ENCODE measurements at regions not wholly inside any gene's neighbourhood (a gene's known extent, or its start where the extent isn't known, plus 50 kb on each side); places are given as distances from the start of the nearest gene placed in this dataset.

DNA sequence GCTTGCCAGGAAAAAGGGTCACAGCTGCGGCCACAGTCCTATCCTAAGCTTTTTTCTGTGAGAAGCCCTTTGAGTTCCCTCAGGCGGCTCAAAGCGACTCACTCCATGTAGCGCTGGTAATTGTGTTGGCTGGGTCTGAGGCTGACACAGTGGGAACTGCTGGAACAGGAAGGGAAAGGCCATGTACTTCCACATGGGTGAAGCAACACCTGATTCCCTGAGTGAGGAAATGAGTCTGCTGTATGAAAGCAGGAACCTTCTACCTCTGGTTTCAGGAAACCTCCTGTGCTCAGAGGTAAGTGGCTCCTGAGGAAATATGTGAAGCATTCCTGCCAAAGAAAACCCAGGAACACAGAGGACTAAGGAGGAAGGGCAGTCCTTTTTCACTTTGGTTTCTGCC lies 734.6 kb upstream of the SORCS1 start:
- TF ChIP-seq, protein P1, sequence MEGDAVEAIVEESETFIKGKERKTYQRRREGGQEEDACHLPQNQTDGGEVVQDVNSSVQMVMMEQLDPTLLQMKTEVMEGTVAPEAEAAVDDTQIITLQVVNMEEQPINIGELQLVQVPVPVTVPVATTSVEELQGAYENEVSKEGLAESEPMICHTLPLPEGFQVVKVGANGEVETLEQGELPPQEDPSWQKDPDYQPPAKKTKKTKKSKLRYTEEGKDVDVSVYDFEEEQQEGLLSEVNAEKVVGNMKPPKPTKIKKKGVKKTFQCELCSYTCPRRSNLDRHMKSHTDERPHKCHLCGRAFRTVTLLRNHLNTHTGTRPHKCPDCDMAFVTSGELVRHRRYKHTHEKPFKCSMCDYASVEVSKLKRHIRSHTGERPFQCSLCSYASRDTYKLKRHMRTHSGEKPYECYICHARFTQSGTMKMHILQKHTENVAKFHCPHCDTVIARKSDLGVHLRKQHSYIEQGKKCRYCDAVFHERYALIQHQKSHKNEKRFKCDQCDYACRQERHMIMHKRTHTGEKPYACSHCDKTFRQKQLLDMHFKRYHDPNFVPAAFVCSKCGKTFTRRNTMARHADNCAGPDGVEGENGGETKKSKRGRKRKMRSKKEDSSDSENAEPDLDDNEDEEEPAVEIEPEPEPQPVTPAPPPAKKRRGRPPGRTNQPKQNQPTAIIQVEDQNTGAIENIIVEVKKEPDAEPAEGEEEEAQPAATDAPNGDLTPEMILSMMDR (conservative IDR thresholded peaks at IDR 0.05) = no peak

DNA sequence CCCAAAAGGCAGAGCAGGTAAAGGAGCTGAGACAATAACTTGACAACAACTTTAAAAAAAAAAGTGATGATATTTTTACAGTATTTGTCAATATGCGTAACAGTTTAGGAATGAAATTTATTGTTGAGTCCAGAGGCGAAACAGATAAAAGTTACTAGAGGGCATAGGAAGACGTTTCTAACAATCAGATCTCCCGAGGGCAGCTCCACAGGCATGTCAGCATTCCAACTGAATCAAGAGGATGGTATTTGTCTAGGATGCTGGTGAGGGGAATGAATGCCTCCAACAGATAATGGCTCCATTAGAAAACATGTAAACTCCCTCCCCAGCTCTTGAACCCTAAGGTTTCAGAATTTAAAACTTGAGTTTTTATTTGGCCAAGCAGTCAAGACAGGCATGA lies 733.9 kb upstream of the SORCS1 start:
- Mint-ChIP-seq H3K4me3 (no peak overlapping the region), H3K9me3 (no peaks in the 10 kb centered on the region), H3K27ac (no peak overlapping the region), H3K36me3 (no peaks in the 10 kb centered on the region), H3K27me3 (peaks cover 4% of the 10 kb centered on the region), H3K4me1 (ENCODE audit: unreplicated experiment) (peaks cover 7% of the 10 kb centered on the region)
- DNase-seq (ENCODE audit: extremely low spot score, unreplicated experiment) = no peak
- TF ChIP-seq, protein P1 (conservative IDR thresholded peaks at IDR 0.05) = no peak

More for the DNA sequence above, 734.6 kb upstream of the SORCS1 start:
- Mint-ChIP-seq H3K27ac (no peak overlapping the region), H3K4me1 (ENCODE audit: unreplicated experiment) (peaks cover 7% of the 10 kb centered on the region), H3K4me3 (no peak overlapping the region), H3K27me3 (peaks cover 4% of the 10 kb centered on the region), H3K36me3 (no peaks in the 10 kb centered on the region), H3K9me3 (no peaks in the 10 kb centered on the region)
- no peak for DNase-seq (ENCODE audit: extremely low spot score, unreplicated experiment)

DNA sequence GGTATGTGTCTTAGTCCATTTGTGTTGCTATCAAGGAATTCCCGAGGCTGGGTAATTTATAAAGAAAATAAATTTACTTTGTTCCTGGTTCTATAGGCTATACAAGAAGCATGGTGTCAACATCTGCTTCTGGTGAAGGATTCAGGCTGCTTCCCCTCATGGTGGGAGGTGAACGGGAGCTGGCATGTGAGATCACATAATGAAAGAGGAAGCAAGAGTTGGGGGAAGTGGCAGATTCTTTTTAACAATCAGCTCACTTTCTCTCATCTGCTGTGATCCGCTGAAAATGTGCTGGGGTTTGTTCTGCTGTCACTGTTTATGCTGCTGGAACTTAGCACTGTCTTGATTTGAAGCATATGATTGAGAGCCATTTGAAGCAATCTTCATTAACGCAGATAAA lies 730.0 kb upstream of the SORCS1 start:
- Mint-ChIP-seq H3K4me3 (no peak overlapping the region), H3K36me3 (no peaks in the 10 kb centered on the region), H3K9me3 (no peaks in the 10 kb centered on the region), H3K4me1 (ENCODE audit: unreplicated experiment) (no peaks in the 10 kb centered on the region), H3K27me3 (no peaks in the 10 kb centered on the region), H3K27ac (no peak overlapping the region)
- DNase-seq (ENCODE audit: extremely low spot score, unreplicated experiment) = no peak
- TF ChIP-seq, protein P1 (conservative IDR thresholded peaks at IDR 0.05) = no peak

DNA sequence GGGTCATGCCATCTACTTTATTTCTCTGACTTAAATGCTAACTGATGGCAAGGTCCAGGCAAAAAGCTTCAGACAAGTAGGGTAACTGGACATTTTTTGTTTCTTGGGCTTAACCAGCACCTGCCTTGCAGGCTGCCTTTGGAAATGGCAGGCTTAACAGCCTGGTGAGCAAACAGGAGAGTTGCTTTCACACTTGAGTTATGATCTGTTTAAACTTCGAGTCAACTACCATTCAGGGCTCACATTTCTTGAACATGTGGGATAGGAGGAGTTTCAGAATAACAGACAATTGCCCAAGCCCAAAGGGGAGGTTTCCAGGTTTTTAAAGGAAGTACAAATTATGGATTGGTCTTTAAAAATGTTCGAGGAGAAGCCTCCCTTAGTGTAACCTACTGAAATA lies 724.6 kb upstream of the SORCS1 start:
- no peak overlapping the region for H3K4me3 Mint-ChIP-seq
- H3K27me3 Mint-ChIP-seq = no peaks in the 10 kb centered on the region
- no peak overlapping the region for H3K27ac Mint-ChIP-seq
- no peaks in the 10 kb centered on the region for H3K9me3 Mint-ChIP-seq
- no peaks in the 10 kb centered on the region for H3K4me1 Mint-ChIP-seq (ENCODE audit: unreplicated experiment)
- H3K36me3 Mint-ChIP-seq = no peaks in the 10 kb centered on the region
- DNase-seq (ENCODE audit: extremely low spot score, unreplicated experiment) = no peak
- TF ChIP-seq, protein P1 (conservative IDR thresholded peaks at IDR 0.05) = no peak

DNA sequence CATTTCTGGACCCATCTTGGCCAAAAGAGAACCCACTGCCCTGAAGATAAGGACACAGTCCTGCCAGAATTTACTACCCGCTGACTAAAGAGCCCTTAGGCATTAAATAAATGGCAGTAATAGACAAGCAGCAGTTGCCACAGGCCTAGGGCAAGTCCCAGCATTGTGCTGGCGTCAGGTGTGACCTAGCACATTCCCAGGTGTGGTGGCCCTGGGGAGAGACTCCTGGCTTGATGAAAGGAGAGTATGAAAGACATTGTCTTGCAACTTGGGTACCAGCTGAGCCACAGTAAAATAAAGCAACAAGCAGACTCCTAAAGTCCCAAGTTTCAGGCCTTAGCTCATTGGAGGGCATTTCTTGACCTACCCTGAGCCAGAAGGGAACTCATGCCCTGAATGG lies 715.7 kb upstream of the SORCS1 start:
- H3K4me3 Mint-ChIP-seq = no peak overlapping the region
- no peaks in the 10 kb centered on the region for H3K27me3 Mint-ChIP-seq
- no peak overlapping the region for H3K27ac Mint-ChIP-seq
- no peaks in the 10 kb centered on the region for H3K36me3 Mint-ChIP-seq
- no peaks in the 10 kb centered on the region for H3K4me1 Mint-ChIP-seq (ENCODE audit: unreplicated experiment)
- DNase-seq (ENCODE audit: extremely low spot score, unreplicated experiment) = no peak
- H3K9me3 Mint-ChIP-seq = no peaks in the 10 kb centered on the region
- TF ChIP-seq, protein P1 (conservative IDR thresholded peaks at IDR 0.05) = no peak

DNA sequence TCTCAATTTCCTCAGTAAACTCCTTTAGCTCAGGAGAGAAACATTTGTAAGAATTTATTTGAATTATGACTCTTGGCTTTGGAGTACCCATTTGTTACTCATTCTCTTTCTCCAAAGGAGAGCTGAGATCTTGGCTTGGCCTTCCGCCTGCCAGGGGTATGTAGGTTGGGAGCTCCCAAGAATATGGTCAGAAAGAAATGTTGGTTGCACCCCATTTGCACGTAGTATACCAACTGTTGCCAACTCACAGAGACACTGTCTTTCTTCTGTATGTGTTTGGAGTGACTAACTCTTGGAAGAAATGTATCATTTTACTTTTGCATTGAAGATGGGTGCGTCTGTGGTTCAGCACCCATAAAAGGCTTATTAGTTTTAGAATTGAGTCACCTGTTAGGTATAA lies 708.5 kb upstream of the SORCS1 start:
- H3K27ac Mint-ChIP-seq = no peak overlapping the region
- H3K9me3 Mint-ChIP-seq = no peaks in the 10 kb centered on the region
- H3K36me3 Mint-ChIP-seq = no peaks in the 10 kb centered on the region
- no peak for DNase-seq (ENCODE audit: extremely low spot score, unreplicated experiment)
- H3K27me3 Mint-ChIP-seq = no peaks in the 10 kb centered on the region
- no peak overlapping the region for H3K4me3 Mint-ChIP-seq
- TF ChIP-seq, protein P1 (conservative IDR thresholded peaks at IDR 0.05) = no peak
- H3K4me1 Mint-ChIP-seq (ENCODE audit: unreplicated experiment) = no peaks in the 10 kb centered on the region

All from type B pancreatic cell (in vitro differentiated cells).